ENCODE measurements at regions not wholly inside any gene's neighbourhood (a gene's known extent, or its start where the extent isn't known, plus 50 kb on each side); places are given as distances from the start of the nearest gene placed in this dataset.

- no peak for DNase-seq (ENCODE audit: low spot score)
These were observed 56.9 kb downstream of the SLITRK6 start for GRCh38 chr13:85742355-85742754.

DNA sequence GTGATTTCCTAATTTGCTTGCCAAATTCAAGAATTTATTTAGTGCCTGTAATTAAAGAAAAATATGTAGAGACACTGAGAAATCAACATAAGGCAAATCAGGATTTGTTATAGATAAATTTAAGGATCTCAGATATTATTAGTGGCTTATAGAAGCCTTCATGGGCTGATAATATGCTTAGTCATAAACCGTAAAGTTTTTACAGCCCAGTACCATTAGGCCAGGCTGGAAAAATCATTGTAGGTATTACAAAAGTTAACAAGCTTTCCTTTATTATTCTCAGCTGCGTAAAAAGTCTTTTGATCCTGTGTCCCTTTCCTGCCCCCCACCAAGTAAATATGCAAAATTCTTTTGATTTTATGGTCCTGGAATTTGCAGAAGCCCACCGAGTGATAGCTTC lies 58.2 kb downstream of the SLITRK6 start:
- no peak for DNase-seq (ENCODE audit: low spot score)

DNA sequence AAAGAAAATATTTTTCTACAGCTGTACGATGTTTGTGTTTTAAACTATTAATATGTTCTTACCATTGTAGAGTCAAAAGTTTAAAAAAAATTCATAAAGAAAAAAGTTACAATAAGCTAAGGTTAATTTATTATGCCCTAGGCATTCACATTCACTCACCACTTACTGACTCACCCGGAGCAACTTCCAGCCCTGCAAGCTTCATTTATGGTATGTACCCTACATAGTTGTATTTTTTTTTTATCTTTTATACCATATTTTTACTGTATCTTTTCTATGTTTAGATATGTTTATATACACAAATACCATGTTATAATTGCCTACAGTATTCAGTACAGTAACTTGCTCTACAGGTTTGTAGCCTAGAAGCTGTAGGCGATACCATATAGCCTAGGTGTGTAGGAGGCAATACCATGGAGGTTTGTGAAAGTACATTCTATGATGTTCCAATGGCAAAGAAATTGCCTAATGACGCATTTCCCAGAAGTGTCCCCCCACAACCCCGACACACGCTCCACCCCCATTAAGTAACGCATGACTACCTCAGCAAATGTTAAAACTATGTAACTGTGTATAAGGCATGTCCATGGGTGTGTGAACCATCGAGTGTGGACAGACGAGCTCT lies 60.4 kb downstream of the SLITRK6 start:
- no peak for DNase-seq (ENCODE audit: low spot score)

GRCh38 chr13:85737952-85738351 lies 61.3 kb downstream of the SLITRK6 start:
- no peak for DNase-seq (ENCODE audit: low spot score)

GRCh38 chr13:85729296-85729695 lies 69.9 kb downstream of the SLITRK6 start:
- no peak for DNase-seq (ENCODE audit: low spot score)

DNA sequence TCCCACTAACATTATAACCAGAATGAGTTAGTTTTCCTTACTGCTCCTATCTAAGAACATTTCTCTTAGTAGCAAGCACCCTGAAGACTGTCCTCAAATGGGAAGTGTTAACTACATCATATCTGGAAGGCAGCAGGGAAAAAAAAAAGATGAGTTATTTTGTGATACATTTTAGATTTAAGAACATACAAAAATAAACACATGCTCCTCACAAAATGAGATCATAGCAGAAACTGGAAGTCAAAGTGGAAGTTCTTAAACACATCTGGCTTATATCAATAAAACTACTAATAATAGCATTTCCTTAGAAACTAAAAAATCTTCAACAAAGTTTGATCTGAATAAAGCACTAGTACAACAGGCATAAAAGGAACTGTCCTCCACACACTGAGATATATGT lies 70.4 kb downstream of the SLITRK6 start:
- no peak for DNase-seq (ENCODE audit: low spot score)

DNA sequence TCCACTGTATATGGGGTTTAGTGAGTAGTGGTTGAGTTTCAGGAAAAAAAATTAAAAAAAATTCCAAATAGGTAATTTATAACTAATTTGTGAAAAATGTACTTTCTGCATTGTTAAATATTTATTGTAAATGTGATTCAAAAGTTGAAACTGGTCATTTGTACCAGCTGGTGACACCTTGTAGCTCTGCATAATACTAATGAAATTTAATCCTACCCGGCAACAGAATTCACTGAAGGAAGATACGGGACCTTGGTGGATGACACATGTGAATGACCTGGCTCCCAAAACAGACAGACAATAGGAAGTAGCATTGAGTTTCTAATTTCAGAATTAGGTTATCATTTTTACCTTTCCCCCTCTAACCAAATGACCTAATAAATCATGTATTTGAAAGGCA lies 73.8 kb downstream of the SLITRK6 start:
- no peak for DNase-seq (ENCODE audit: low spot score)

- no peak for DNase-seq (ENCODE audit: low spot score)
These were observed 74.4 kb downstream of the SLITRK6 start for GRCh38 chr13:85724546-85725432.

DNA sequence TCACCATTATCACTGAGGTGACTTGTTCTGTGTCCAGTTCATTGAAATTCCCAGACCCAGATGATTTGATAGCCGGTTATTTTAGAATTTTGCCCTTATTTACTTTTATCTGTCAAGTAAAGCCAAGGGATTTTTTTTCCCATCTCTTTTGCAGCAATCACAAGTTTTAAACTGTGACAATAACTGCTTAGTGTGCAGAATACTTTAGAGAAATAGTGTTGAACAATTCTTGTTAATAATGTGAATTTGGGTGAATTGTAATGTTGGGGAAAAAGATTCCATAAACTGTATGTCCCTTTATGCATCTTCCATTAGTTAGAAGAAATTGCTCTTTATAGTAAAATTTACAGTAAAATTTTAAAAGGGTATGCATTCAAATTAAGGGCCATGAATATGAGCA lies 79.5 kb downstream of the SLITRK6 start:
- DNase-seq (ENCODE audit: low spot score), result no peak

DNA sequence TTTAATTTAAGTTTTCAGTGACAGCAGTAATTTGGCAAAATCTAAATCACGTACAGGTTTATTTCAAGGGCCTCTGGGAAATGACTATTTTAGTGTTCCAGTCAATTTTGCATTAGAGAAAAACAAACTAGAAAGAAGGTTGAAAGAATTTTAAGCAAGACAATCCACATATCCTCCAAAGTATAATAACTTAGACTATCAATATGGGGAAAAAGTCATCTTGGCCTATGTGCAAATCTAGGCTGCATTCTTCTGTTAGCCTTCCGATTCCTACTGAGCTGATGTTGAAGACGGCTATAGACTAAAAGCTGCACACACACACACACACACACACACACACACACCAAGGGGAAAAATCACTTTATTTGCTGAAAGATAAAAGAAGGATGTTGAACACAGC lies 81.3 kb downstream of the SLITRK6 start:
- no peak for DNase-seq (ENCODE audit: low spot score)

DNA sequence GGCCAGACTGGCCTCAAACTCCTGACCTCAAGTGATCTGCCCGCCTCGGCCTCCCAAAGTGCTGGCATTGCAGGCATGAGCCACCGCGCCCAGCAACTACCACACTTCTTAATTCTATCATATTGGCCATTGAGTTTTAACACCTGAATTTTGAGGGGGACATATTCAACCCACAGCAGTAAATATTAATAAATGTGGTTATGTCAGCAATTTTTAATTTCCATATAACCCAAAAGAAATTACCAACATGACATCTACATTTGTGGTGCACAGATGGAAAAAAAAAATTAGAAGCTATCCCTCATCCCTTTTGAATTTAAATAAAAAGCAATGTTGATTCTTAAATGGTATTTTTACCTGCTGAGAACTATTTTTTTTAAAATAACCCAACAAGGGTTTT lies 88.7 kb downstream of the SLITRK6 start:
- no peak for DNase-seq (ENCODE audit: low spot score)

- DNase-seq (ENCODE audit: low spot score), result no peak
These were observed 89.5 kb downstream of the SLITRK6 start for GRCh38 chr13:85709721-85710120.

DNA sequence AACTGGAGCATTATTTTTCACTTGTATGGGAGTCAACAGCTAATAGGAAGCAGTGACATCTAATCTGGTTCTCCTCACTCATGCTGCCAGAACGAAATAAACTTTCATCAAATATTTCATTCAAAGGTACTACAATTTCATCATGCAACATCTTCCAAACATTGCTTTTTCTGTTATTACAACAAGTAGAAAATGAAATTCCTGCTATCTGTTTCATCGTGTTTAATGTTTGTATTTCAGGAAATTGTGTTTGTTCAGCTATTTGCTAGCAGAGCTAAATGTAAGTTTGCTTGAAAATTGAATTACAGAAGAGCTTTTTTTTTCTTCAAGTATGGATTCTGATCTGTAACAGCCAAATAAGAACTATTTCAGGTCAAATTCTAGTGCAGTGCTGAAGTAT lies 90.1 kb downstream of the SLITRK6 start:
- DNase-seq (ENCODE audit: low spot score), result no peak

GRCh38 chr13:85700906-85701305 lies 98.3 kb downstream of the SLITRK6 start:
- no peak for DNase-seq (ENCODE audit: low spot score)

- no peak for DNase-seq (ENCODE audit: low spot score)
These were observed 101.0 kb downstream of the SLITRK6 start for GRCh38 chr13:85698256-85698655.

DNA sequence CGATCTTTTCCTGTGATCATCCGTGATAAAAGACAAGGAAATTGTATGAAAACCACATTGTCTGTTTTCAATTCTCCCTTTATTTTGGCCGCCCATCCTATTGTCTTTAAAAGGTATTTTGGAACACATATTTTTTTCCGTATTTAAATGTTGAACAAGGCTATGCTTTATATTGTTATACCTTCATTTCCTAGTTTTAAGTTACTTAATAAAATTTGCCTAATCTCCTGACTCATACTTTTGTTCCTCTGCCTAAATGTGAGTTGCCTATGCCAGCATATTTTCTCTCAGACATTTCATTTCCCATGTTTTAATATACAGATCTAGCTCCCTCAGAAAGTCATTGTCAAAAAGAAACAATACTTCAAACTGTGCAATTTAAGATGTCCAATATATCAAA lies 104.2 kb downstream of the SLITRK6 start:
- no peak for DNase-seq (ENCODE audit: low spot score)

GRCh38 chr13:85693889-85694511 lies 105.2 kb downstream of the SLITRK6 start:
- DNase-seq (ENCODE audit: low spot score), result no peak

DNA sequence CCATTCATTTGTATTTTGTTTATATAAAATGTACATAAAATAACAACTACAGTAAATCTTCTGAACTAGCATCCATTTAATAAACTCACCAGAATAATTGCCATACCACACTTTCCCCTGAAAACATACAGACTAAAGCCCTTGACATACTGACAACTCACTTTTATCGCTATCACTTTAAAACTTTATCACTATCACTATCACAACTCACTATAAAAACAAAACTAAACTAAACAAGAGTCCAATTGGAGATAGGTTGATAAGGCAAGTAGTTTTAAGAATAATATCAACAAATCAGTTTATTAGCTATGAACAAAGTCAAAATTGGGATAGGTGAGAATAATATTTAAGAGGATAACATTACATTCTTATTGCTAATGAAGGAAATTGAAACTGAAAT lies 108.9 kb downstream of the SLITRK6 start:
- DNase-seq (ENCODE audit: low spot score), result no peak

DNA sequence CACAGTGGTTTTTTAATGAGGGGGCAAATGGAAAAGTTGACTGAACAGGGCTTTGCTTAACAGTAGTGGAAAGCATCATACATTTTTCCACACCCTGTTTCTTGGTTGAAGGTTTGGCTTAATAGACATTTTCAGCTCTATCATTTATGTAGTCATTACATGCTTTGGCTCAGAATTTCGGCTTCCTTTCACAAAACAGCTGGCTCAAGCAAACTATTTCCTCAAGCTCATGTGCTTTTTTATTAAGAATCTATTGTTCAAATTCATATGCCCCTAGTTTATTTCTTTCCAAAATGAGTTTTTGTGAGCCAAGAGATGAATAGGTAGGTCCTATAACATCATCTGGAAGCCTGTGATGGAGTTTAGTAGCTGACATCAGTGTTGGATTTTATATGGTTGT lies 113.8 kb downstream of the SLITRK6 start:
- no peak for DNase-seq (ENCODE audit: low spot score)

- no peak for DNase-seq (ENCODE audit: low spot score)
These were observed 123.9 kb downstream of the SLITRK6 start for GRCh38 chr13:85675151-85675907.

DNA sequence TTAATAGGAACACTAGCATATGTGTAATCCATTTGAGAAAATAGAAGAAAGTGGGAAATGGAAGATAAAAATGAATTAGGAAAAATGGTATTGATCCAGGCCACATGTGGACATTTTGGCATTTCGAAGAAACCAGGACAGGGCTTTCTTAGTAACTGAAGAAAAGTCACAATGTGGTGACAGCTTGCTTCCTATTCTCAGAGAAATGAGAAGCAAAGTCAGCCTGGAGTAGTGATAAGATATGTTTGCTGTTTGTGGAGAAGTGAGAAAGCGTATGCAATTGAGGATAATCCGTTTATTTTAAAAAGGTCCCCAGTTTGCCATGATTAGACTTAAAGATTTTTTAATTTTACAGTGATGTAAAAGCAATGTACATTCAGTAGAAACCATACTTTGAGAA lies 127.9 kb downstream of the SLITRK6 start:
- no peak for DNase-seq (ENCODE audit: low spot score)

DNA sequence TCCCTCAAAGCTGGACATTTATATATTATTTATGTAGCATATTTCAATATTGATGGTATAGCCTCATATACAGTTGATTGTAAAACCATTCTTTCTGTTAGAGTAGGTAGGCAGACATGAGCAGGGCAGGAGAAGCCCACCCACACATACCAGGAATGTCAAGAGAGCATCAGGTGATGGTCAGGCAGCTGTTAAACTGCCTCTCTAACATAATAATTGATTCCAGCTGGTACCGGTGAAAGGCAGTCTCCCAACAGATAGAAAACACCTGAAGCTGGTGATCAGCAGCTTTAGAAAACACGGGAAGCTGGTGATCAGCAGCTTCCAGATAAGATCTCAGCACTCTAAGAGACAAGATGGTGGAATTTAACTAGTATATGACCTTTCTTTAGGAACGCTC lies 132.9 kb downstream of the SLITRK6 start:
- no peak for DNase-seq (ENCODE audit: low spot score)

GRCh38 chr13:85665286-85665685 lies 133.9 kb downstream of the SLITRK6 start:
- DNase-seq (ENCODE audit: low spot score), result no peak
